Neural cell (in vitro differentiated cells): ENCODE measurements at regions not wholly inside any gene's neighbourhood (a gene's known extent, or its start where the extent isn't known, plus 50 kb on each side); places are given as distances from the start of the nearest gene placed in this dataset.

Experiments
- H2AFZ ChIP-seq: fragments of 200-600, 300-800 bp; sonication (generic), shearing (Covaris generic); 2 replicates; pipeline ENCODE4 v1.6.0; 2014; ENCODE audit warnings: low read depth, mild to moderate bottlenecking, antibody characterized with exemption, low read length, moderate library complexity
- H3F3A ChIP-seq: fragments of 200-600 bp; shearing (Covaris generic); 2 replicates; pipeline ENCODE4 v1.6.1; 2016; ENCODE audit warnings: mild to moderate bottlenecking, moderate library complexity, mixed read lengths, antibody characterized with exemption, low read length; ENCODE audit not compliant: insufficient read depth, poor library complexity, severe bottlenecking
- H3K27ac ChIP-seq: fragments of 200-600, 300-800 bp; sonication (generic), shearing (Covaris generic); 2 replicates; pipeline ENCODE4 v1.5.1; 2014; ENCODE audit warnings: mild to moderate bottlenecking, low read length, moderate library complexity
- H3K27me3 ChIP-seq: fragments of 300-800, 200-600 bp; sonication (generic), shearing (Covaris generic); 2 replicates; pipeline ENCODE4 v1.6.0; 2014; ENCODE audit warnings: mild to moderate bottlenecking, low read depth, low read length, moderate library complexity; ENCODE audit not compliant: insufficient read depth
- H3K36me3 ChIP-seq: fragments of 300-800, 200-600 bp; sonication (generic), shearing (Covaris generic); 2 replicates; pipeline ENCODE4 v1.5.1; 2014; ENCODE audit warnings: mild to moderate bottlenecking, antibody characterized with exemption, low read length, moderate library complexity; ENCODE audit not compliant: insufficient read depth
- H3K4me2 ChIP-seq: fragments of 300-800, 200-600 bp; sonication (generic), shearing (Covaris generic); 2 replicates; pipeline ENCODE4 v1.6.0; 2014; ENCODE audit warnings: mild to moderate bottlenecking, low read length
- H3K4me3 ChIP-seq: fragments of 300-800, 200-600 bp; sonication (generic), shearing (Covaris generic); 2 replicates; pipeline ENCODE4 v1.5.1; 2014; ENCODE audit warnings: mild to moderate bottlenecking, low read length, moderate library complexity
- H3K79me2 ChIP-seq: fragments of 200-600 bp; shearing (Covaris generic); replicated peaks from 2 replicates; pipeline ENCODE4 v1.6.0; 2014; ENCODE audit warnings: mild to moderate bottlenecking, low read length, moderate library complexity; ENCODE audit not compliant: insufficient read depth
- H3K9ac ChIP-seq: fragments of 300-800, 200-600 bp; sonication (generic), shearing (Covaris generic); 2 replicates; pipeline ENCODE4 v1.6.1; 2016; ENCODE audit warnings: mild to moderate bottlenecking, low read length, mixed read lengths
- H3K9me2 ChIP-seq: fragments of 200-600 bp; shearing (Covaris generic); 2 replicates; pipeline ENCODE4 v1.6.1; 2016; ENCODE audit warnings: mild to moderate bottlenecking, low read length, mixed read lengths; ENCODE audit not compliant: insufficient read depth
- H3K9me3 ChIP-seq: fragments of 200-600, 300-800 bp; sonication (generic), shearing (Covaris generic); 2 replicates; pipeline ENCODE4 v1.6.1; 2016; ENCODE audit warnings: mild to moderate bottlenecking, mixed run types, low read length, moderate library complexity, mixed read lengths
- H4K20me1 ChIP-seq: fragments of 200-600 bp; shearing (Covaris generic); 2 replicates; pipeline ENCODE4 v1.6.1; 2016; ENCODE audit warnings: mild to moderate bottlenecking, mixed run types; ENCODE audit not compliant: insufficient read depth
- CTCF ChIP-seq: fragments of 450-650 bp; IDR thresholded peaks from 2 replicates; pipeline ENCODE4 v1.5.1; 2014; ENCODE audit warnings: antibody characterized with exemption, mild to moderate bottlenecking, moderate library complexity; ENCODE audit not compliant: poor library complexity, severe bottlenecking
- EP300 ChIP-seq: fragments of 450-650 bp; conservative IDR thresholded peaks from 2 replicates; pipeline ENCODE4 v1.6.1; 2014; ENCODE audit warnings: antibody characterized with exemption, mild to moderate bottlenecking, moderate library complexity; ENCODE audit not compliant: poor library complexity, severe bottlenecking
- MXI1 ChIP-seq: fragments of 450-650 bp; conservative IDR thresholded peaks from 2 replicates; pipeline ENCODE4 v1.6.1; 2014; ENCODE audit warnings: antibody characterized with exemption, mild to moderate bottlenecking; ENCODE audit not compliant: poor library complexity, severe bottlenecking
- POLR2AphosphoS5 ChIP-seq: IDR thresholded peaks from 2 replicates; pipeline ENCODE4 v1.6.1; 2012
- RAD21 ChIP-seq: fragments of 450-650 bp; conservative IDR thresholded peaks from 2 replicates; pipeline ENCODE4 v1.6.1; 2014; ENCODE audit warnings: antibody characterized with exemption, mild to moderate bottlenecking, moderate library complexity
- REST ChIP-seq: IDR thresholded peaks from 2 replicates; pipeline ENCODE4 v1.6.1; 2012; ENCODE audit warnings: borderline replicate concordance
- SMC3 ChIP-seq: fragments of 450-650 bp; conservative IDR thresholded peaks from 2 replicates; pipeline ENCODE4 v1.6.1; 2014; ENCODE audit warnings: antibody characterized with exemption, mild to moderate bottlenecking, moderate library complexity; ENCODE audit not compliant: poor library complexity
- TAF1 ChIP-seq: IDR thresholded peaks from 2 replicates; pipeline ENCODE4 v1.6.1; 2012; ENCODE audit warnings: low read depth

- H3K27me3 ChIP-seq, result no peaks in the 10 kb centered on the region
- H2AFZ ChIP-seq, result no peak overlapping the region
- no peak overlapping the region for H3K9ac ChIP-seq
- H3K9me3 ChIP-seq, result no peaks in the 10 kb centered on the region
- H3K9me2 ChIP-seq, result no peaks in the 10 kb centered on the region
- no peak overlapping the region for H3K27ac ChIP-seq
- no peaks in the 10 kb centered on the region for H3K36me3 ChIP-seq
- H3K4me3 ChIP-seq, result no peak overlapping the region
- no peaks in the 10 kb centered on the region for H3K79me2 ChIP-seq
- no peaks in the 10 kb centered on the region for H3F3A ChIP-seq
- no peaks in the 10 kb centered on the region for H4K20me1 ChIP-seq
- H3K4me2 ChIP-seq, result no peak overlapping the region
- TF ChIP-seq REST (no peak), MXI1 (no peak), RAD21 (peak; percentile 19), SMC3 (peak; percentile 23), CTCF (peak; percentile 31)
These were observed 54.7 kb upstream of the WASF3 start for GRCh38 chr13:26502826-26503225.

GRCh38 chr13:26503826-26504594, 53.5 kb upstream of the WASF3 start:
- Histone ChIP-seq H3K36me3 (no peaks in the 10 kb centered on the region), H2AFZ (no peak overlapping the region), H3K9me3 (no peaks in the 10 kb centered on the region), H3F3A (no peaks in the 10 kb centered on the region), H3K27ac (no peak overlapping the region), H4K20me1 (no peaks in the 10 kb centered on the region), H3K4me2 (no peak overlapping the region), H3K9me2 (no peaks in the 10 kb centered on the region), H3K79me2 (no peaks in the 10 kb centered on the region), H3K27me3 (no peaks in the 10 kb centered on the region), H3K9ac (no peak overlapping the region), H3K4me3 (no peak overlapping the region)
- TF ChIP-seq EP300 (no peak), CTCF (peak; percentile 15), POLR2AphosphoS5 (no peak), RAD21 (no peak), TAF1 (no peak), MXI1 (no peak)
